ENCODE measurements at regions not wholly inside any gene's neighbourhood (a gene's known extent, or its start where the extent isn't known, plus 50 kb on each side); places are given as distances from the start of the nearest gene placed in this dataset.

DNA sequence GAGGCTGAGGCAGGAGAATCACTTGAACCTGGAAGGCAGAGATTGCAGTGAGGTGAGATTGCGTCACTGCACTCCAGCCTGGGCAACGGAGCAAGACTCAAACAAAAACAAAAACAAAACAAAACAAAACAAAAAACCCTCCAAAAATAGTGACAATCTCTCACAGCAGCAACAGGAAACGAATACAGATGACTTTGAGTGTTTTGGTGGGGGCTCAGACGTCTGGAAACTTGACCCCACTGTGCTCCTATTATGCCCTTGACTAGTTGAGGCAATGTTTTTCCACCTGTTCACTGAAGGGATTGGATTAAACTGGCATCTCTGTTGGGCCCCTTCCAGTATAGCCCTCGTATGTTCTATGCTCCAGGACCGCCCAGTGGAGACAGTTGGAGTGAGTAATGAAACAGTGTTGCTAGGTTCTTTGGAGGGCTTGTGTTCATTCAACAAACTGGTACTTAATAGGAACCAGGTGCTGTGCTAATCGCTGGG is 167.0 kb downstream of the UTP18 start:
- Histone ChIP-seq H3K9me2 (ENCODE audit: insufficient read depth) (0 out of 2 replicates have a peak, but pooled peaks cover 4% of the 10 kb centered on the region), H4K20me1 (replicated peaks; ENCODE audit: insufficient read depth) (no peaks in the 10 kb centered on the region), H3K4me1 (ENCODE audit: insufficient read depth) (no peaks in the 10 kb centered on the region), H3K79me2 (replicated peaks; ENCODE audit: insufficient read depth) (no peaks in the 10 kb centered on the region), H3K36me3 (ENCODE audit: insufficient read depth) (no peaks in the 10 kb centered on the region), H3F3A (replicated peaks; ENCODE audit: low read depth) (no peaks in the 10 kb centered on the region), H3K4me3 (no peak overlapping the region), H2AFZ (peak overlapping the region; percentile 76; the same call in 1 of the 2 replicates), H3K4me2 (no peak overlapping the region), H3K27me3 (ENCODE audit: insufficient read depth) (no peaks in the 10 kb centered on the region), H3K27ac (ENCODE audit: low read depth) (no peak overlapping the region)
- no peak overlapping the region for H3K27ac Mint-ChIP-seq
- H3K36me3 Mint-ChIP-seq (ENCODE audit: low read depth), result 0 out of 3 replicates have a peak, but pooled peaks cover 4% of the 10 kb centered on the region
- no peak for ATAC-seq
- H3K4me1 Mint-ChIP-seq, result peaks cover 5% of the 10 kb centered on the region; the same call in 2 of the 3 replicates
- TF ChIP-seq CREB1 (CRISPR knock-in tag; IDR thresholded peaks at IDR 0.05; ENCODE audit: low read depth), result no peak
- no peak for TF ChIP-seq ZNF114 (CRISPR knock-in tag; IDR thresholded peaks at IDR 0.05)
- TF ChIP-seq, protein P1, sequence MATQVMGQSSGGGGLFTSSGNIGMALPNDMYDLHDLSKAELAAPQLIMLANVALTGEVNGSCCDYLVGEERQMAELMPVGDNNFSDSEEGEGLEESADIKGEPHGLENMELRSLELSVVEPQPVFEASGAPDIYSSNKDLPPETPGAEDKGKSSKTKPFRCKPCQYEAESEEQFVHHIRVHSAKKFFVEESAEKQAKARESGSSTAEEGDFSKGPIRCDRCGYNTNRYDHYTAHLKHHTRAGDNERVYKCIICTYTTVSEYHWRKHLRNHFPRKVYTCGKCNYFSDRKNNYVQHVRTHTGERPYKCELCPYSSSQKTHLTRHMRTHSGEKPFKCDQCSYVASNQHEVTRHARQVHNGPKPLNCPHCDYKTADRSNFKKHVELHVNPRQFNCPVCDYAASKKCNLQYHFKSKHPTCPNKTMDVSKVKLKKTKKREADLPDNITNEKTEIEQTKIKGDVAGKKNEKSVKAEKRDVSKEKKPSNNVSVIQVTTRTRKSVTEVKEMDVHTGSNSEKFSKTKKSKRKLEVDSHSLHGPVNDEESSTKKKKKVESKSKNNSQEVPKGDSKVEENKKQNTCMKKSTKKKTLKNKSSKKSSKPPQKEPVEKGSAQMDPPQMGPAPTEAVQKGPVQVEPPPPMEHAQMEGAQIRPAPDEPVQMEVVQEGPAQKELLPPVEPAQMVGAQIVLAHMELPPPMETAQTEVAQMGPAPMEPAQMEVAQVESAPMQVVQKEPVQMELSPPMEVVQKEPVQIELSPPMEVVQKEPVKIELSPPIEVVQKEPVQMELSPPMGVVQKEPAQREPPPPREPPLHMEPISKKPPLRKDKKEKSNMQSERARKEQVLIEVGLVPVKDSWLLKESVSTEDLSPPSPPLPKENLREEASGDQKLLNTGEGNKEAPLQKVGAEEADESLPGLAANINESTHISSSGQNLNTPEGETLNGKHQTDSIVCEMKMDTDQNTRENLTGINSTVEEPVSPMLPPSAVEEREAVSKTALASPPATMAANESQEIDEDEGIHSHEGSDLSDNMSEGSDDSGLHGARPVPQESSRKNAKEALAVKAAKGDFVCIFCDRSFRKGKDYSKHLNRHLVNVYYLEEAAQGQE (IDR thresholded peaks at IDR 0.05; ENCODE audit: unreplicated experiment), result no peak
- TF ChIP-seq, protein P2, sequence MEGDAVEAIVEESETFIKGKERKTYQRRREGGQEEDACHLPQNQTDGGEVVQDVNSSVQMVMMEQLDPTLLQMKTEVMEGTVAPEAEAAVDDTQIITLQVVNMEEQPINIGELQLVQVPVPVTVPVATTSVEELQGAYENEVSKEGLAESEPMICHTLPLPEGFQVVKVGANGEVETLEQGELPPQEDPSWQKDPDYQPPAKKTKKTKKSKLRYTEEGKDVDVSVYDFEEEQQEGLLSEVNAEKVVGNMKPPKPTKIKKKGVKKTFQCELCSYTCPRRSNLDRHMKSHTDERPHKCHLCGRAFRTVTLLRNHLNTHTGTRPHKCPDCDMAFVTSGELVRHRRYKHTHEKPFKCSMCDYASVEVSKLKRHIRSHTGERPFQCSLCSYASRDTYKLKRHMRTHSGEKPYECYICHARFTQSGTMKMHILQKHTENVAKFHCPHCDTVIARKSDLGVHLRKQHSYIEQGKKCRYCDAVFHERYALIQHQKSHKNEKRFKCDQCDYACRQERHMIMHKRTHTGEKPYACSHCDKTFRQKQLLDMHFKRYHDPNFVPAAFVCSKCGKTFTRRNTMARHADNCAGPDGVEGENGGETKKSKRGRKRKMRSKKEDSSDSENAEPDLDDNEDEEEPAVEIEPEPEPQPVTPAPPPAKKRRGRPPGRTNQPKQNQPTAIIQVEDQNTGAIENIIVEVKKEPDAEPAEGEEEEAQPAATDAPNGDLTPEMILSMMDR (conservative IDR thresholded peaks at IDR 0.05; ENCODE audit: low read depth in 2 of 2), result no peak
- TF ChIP-seq, protein P3, sequence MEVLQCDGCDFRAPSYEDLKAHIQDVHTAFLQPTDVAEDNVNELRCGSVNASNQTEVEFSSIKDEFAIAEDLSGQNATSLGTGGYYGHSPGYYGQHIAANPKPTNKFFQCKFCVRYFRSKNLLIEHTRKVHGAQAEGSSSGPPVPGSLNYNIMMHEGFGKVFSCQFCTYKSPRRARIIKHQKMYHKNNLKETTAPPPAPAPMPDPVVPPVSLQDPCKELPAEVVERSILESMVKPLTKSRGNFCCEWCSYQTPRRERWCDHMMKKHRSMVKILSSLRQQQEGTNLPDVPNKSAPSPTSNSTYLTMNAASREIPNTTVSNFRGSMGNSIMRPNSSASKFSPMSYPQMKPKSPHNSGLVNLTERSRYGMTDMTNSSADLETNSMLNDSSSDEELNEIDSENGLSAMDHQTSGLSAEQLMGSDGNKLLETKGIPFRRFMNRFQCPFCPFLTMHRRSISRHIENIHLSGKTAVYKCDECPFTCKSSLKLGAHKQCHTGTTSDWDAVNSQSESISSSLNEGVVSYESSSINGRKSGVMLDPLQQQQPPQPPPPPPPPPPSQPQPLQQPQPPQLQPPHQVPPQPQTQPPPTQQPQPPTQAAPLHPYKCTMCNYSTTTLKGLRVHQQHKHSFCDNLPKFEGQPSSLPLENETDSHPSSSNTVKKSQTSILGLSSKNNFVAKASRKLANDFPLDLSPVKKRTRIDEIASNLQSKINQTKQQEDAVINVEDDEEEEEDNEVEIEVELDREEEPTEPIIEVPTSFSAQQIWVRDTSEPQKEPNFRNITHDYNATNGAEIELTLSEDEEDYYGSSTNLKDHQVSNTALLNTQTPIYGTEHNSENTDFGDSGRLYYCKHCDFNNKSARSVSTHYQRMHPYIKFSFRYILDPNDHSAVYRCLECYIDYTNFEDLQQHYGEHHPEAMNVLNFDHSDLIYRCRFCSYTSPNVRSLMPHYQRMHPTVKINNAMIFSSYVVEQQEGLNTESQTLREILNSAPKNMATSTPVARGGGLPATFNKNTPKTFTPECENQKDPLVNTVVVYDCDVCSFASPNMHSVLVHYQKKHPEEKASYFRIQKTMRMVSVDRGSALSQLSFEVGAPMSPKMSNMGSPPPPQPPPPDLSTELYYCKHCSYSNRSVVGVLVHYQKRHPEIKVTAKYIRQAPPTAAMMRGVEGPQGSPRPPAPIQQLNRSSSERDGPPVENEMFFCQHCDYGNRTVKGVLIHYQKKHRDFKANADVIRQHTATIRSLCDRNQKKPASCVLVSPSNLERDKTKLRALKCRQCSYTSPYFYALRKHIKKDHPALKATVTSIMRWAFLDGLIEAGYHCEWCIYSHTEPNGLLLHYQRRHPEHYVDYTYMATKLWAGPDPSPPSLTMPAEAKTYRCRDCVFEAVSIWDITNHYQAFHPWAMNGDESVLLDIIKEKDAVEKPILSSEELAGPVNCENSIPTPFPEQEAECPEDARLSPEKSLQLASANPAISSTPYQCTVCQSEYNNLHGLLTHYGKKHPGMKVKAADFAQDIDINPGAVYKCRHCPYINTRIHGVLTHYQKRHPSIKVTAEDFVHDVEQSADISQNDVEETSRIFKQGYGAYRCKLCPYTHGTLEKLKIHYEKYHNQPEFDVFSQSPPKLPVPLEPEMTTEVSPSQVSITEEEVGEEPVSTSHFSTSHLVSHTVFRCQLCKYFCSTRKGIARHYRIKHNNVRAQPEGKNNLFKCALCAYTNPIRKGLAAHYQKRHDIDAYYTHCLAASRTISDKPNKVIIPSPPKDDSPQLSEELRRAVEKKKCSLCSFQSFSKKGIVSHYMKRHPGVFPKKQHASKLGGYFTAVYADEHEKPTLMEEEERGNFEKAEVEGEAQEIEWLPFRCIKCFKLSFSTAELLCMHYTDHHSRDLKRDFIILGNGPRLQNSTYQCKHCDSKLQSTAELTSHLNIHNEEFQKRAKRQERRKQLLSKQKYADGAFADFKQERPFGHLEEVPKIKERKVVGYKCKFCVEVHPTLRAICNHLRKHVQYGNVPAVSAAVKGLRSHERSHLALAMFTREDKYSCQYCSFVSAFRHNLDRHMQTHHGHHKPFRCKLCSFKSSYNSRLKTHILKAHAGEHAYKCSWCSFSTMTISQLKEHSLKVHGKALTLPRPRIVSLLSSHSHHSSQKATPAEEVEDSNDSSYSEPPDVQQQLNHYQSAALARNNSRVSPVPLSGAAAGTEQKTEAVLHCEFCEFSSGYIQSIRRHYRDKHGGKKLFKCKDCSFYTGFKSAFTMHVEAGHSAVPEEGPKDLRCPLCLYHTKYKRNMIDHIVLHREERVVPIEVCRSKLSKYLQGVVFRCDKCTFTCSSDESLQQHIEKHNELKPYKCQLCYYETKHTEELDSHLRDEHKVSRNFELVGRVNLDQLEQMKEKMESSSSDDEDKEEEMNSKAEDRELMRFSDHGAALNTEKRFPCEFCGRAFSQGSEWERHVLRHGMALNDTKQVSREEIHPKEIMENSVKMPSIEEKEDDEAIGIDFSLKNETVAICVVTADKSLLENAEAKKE (CRISPR knock-in tag; IDR thresholded peaks at IDR 0.05), result no peak
- no peak for TF ChIP-seq ZNF331 (CRISPR knock-in tag; IDR thresholded peaks at IDR 0.05; ENCODE audit: low read depth)
- TF ChIP-seq NANOG (IDR thresholded peaks at IDR 0.05; ENCODE audit: borderline replicate concordance), result no peak
- TF ChIP-seq, protein P4, sequence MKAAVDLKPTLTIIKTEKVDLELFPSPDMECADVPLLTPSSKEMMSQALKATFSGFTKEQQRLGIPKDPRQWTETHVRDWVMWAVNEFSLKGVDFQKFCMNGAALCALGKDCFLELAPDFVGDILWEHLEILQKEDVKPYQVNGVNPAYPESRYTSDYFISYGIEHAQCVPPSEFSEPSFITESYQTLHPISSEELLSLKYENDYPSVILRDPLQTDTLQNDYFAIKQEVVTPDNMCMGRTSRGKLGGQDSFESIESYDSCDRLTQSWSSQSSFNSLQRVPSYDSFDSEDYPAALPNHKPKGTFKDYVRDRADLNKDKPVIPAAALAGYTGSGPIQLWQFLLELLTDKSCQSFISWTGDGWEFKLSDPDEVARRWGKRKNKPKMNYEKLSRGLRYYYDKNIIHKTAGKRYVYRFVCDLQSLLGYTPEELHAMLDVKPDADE (IDR thresholded peaks at IDR 0.05), result no peak
- no peak for TF ChIP-seq EZH2 (IDR thresholded peaks at IDR 0.05; ENCODE audit: low read depth, unreplicated experiment)
- no peak for TF ChIP-seq POLR2AphosphoS5 (IDR thresholded peaks at IDR 0.05; ENCODE audit: low read depth)
- H3K27me3 Mint-ChIP-seq (ENCODE audit: insufficient read depth, low read depth, poor library complexity), result peaks cover 3% of the 10 kb centered on the region
- H3K4me3 Mint-ChIP-seq, result no peak overlapping the region
- no peak for DNase-seq (ENCODE audit: low spot score)
- peaks cover 21% of the 10 kb centered on the region for H3K9me3 Mint-ChIP-seq
